ENCODE measurements at regions not wholly inside any gene's neighbourhood (a gene's known extent, or its start where the extent isn't known, plus 50 kb on each side); places are given as distances from the start of the nearest gene placed in this dataset.

DNA sequence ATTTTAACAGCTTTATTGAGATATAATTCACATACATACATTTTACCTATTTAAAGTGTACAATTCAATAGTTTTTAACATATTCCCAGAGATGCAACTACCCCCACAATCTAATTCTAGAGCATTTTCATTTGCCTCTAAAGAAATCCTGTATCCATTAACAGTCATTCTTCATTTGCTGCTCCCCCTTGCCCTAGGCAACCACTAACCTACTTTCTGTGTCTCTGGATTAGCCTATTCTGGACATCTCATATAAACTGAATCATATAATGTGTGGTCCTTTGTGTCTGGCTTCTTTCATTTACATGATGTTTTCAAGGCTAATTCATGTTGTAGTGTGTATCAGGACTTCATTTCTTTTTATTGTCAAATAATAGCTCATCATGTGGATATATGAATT lies 105.1 kb upstream of the GRPR start:
- TF ChIP-seq POLR2A (IDR thresholded peaks at IDR 0.05; ENCODE audit: low read depth, low read length): no peak
- TF ChIP-seq POU2F2 (IDR thresholded peaks at IDR 0.05; ENCODE audit: low read depth, low read length): no peak
- TF ChIP-seq POLR2AphosphoS5 (IDR thresholded peaks at IDR 0.05; ENCODE audit: low read depth, low read length): no peak
- TF ChIP-seq PAX5 (IDR thresholded peaks at IDR 0.05; ENCODE audit: insufficient read depth, low read length, severe bottlenecking): no peak
- TF ChIP-seq SPI1 (IDR thresholded peaks at IDR 0.05; ENCODE audit: low read depth, low read length): no peak
